H1 (cell line): ENCODE measurements at regions not wholly inside any gene's neighbourhood (a gene's known extent, or its start where the extent isn't known, plus 50 kb on each side); places are given as distances from the start of the nearest gene placed in this dataset.

ENCODE experiments used
- POLR2AphosphoS5 ChIP-seq: IDR thresholded peaks from 2 replicates; pipeline ENCODE4 v1.6.1; 2011; ENCODE audit warnings: low read depth, low read length
- TAF1 ChIP-seq: IDR thresholded peaks from 2 replicates; pipeline ENCODE4 v1.6.1; 2011; ENCODE audit warnings: mild to moderate bottlenecking, low read depth, low read length

- TF ChIP-seq POLR2AphosphoS5 (no peak), TAF1 (no peak)
Measured at GRCh38 chr16:6629110-6629509, 703.5 kb upstream of the RBFOX1 start.
